Middle frontal gyrus (tissue), 1 donor: ENCODE measurements at regions not wholly inside any gene's neighbourhood (a gene's known extent, or its start where the extent isn't known, plus 50 kb on each side); places are given as distances from the start of the nearest gene placed in this dataset.
"Not testable (repeated sequence)": the region's sequence is repeated elsewhere in the genome, so short reads cannot be mapped to it uniquely, and the experiment has no call there.

Source experiments
- DNase-seq: peaks from one replicate; pipeline ENCODE4 v3.0.0-alpha.2; 2015; ENCODE audit warnings: low spot score; ENCODE audit errors: extremely low spot score

GRCh38 chr12:47491516-47492305 lies 214.1 kb downstream of the RPAP3 start:
- DNase-seq, result no peak

- no peak for DNase-seq
Observed at GRCh38 chr12:47488888-47489287, 216.9 kb downstream of the RPAP3 start.

- DNase-seq, result no peak
Observed at GRCh38 chr12:47481041-47481440, 224.8 kb downstream of the RPAP3 start.

GRCh38 chr12:47478426-47478825 lies 227.4 kb downstream of the RPAP3 start:
- no peak for DNase-seq

GRCh38 chr12:47473091-47473490 lies 232.7 kb downstream of the RPAP3 start:
- DNase-seq, result no peak

GRCh38 chr12:47470349-47470748 lies 235.5 kb downstream of the RPAP3 start:
- not testable (repeated sequence) for DNase-seq

- DNase-seq, result not testable (repeated sequence)
Observed at GRCh38 chr12:47463918-47464317, 241.9 kb downstream of the RPAP3 start.

- no peak for DNase-seq
Observed at GRCh38 chr12:47458279-47458678, 247.6 kb downstream of the RPAP3 start.

- DNase-seq, result no peak
Observed at GRCh38 chr12:47449797-47450196, 256.0 kb downstream of the RPAP3 start.

- no peak for DNase-seq
Observed at GRCh38 chr12:47442310-47442709, 263.5 kb downstream of the RPAP3 start.

- DNase-seq, result no peak
Observed at GRCh38 chr12:47441490-47441889, 264.3 kb downstream of the RPAP3 start.

GRCh38 chr12:47438175-47438574 lies 267.7 kb downstream of the RPAP3 start:
- DNase-seq, result no peak

GRCh38 chr12:47437570-47437969 lies 268.3 kb downstream of the RPAP3 start:
- DNase-seq, result no peak

GRCh38 chr12:47433876-47434275 lies 272.0 kb downstream of the RPAP3 start:
- DNase-seq, result no peak

- not testable (repeated sequence) for DNase-seq
Observed at GRCh38 chr12:47426678-47427309, 279.0 kb downstream of the RPAP3 start.

GRCh38 chr12:47422611-47423010 lies 283.2 kb downstream of the RPAP3 start:
- no peak for DNase-seq

GRCh38 chr12:47419497-47419896 lies 286.3 kb downstream of the RPAP3 start:
- DNase-seq, result no peak

- DNase-seq, result no peak
Observed at GRCh38 chr12:47417955-47418354, 287.9 kb downstream of the RPAP3 start.

GRCh38 chr12:47417121-47417520 lies 288.7 kb downstream of the RPAP3 start:
- DNase-seq, result no peak

GRCh38 chr12:47415054-47415453 lies 290.8 kb downstream of the RPAP3 start:
- DNase-seq, result no peak

- DNase-seq, result no peak
Observed at GRCh38 chr12:47414511-47414910, 291.3 kb downstream of the RPAP3 start.

- DNase-seq, result no peak
Observed at GRCh38 chr12:47413806-47414205, 292.0 kb downstream of the RPAP3 start.
